ENCODE measurements at regions not wholly inside any gene's neighbourhood (a gene's known extent, or its start where the extent isn't known, plus 50 kb on each side); places are given as distances from the start of the nearest gene placed in this dataset.

GRCh38 chr18:56333146-56333545, 305.2 kb downstream of the TXNL1 start:
- TF ChIP-seq JUND (IDR thresholded peaks at IDR 0.05; ENCODE audit: low read depth), result no peak
- DNase-seq (ENCODE audit: low read depth in 1 of 2, low spot score in 1 of 2), result no peak
- in situ Hi-C loops (cut with HindIII; ENCODE audit: low pct_unique_long_range_greater_than_20kb, low sequenced_read_pairs), result no loop called here

GRCh38 chr18:56332371-56332770, 306.0 kb downstream of the TXNL1 start:
- TF ChIP-seq JUND (IDR thresholded peaks at IDR 0.05; ENCODE audit: low read depth), result no peak
- in situ Hi-C loops (cut with HindIII; ENCODE audit: low pct_unique_long_range_greater_than_20kb, low sequenced_read_pairs), result no loop called here

DNA sequence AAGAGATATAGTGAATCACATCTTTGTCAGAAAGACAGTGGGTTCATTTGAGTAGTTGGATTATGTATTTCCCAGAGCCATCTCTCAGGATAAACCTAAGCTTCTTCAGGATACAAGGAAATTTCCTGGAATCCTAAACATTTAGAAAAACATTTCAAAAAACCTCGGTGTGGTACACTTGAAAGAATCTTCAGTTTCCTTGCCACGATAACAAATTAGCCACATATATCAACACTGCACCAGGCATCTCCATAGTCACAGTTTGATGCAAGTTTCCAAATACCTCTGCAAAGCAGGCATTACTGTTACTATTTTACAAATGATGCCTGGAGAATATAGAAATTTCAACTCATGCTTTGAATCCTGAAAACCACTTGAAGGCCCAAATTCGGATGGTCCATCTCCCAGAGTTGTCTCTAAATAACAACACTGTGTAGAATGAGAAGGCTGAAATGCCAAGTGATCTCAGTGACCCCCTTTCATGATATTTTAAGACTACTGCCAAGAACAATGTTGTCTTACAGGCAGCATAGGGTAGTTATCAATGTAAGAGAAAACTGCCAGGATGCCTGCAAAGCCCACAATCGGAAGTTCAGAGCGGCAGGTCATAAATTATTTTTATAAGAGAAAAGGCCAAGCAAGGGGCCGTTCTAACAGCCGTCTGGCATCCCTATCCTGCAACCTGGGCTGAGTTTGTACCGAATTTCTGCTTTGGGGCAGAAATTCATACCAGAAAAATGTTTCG, 307.9 kb downstream of the TXNL1 start:
- in situ Hi-C loops (cut with HindIII; ENCODE audit: low pct_unique_long_range_greater_than_20kb, low sequenced_read_pairs), result no loop called here
- DNase-seq (ENCODE audit: low read depth in 1 of 2, low spot score in 1 of 2), result no peak

More at GRCh38 chr18:56332371-56332770, 306.0 kb downstream of the TXNL1 start:
- DNase-seq (ENCODE audit: low read depth in 1 of 2, low spot score in 1 of 2), result no peak

GRCh38 chr18:56329536-56329935, 308.9 kb downstream of the TXNL1 start:
- no peak for DNase-seq (ENCODE audit: low read depth in 1 of 2, low spot score in 1 of 2)
- in situ Hi-C loops (cut with HindIII; ENCODE audit: low pct_unique_long_range_greater_than_20kb, low sequenced_read_pairs), result no loop called here

More for the DNA sequence above, 307.9 kb downstream of the TXNL1 start:
- TF ChIP-seq JUND (IDR thresholded peaks at IDR 0.05; ENCODE audit: low read depth), result no peak

DNA sequence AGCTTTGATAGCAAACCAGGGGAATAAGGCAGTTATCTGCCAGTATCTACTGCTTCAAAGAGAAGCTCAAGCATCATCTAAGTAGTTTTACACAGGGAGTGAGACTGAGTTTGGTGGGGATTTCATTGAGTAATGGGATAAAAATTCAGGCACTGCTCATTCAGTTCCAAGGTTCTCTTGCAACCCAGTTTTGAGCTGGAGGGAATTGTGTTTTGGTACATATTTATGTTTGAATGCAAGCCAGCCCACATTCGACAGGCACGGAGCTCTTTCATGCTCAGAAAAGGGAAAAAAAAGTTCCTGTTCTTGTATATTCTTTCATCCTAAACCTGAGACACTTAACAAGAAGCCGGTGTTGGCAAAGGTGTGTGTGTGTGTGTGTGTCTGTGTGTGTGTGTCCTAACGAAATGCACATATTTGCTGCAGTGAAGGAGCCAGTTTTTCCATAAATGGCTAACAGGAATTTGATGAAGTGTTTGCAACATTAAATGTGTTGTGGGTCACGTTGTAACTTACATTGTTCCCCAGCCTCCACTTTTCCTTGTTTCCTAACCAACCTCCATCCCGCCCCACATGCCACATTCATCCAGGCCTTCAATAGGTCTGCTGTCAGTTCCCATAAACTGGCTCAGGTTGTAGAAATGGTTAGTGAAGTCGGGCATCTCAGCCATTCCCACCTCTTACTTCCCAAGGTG, 311.1 kb downstream of the TXNL1 start:
- no peak for DNase-seq (ENCODE audit: low read depth in 1 of 2, low spot score in 1 of 2)
- TF ChIP-seq JUND (IDR thresholded peaks at IDR 0.05; ENCODE audit: low read depth), result no peak
- in situ Hi-C loops (cut with HindIII; ENCODE audit: low pct_unique_long_range_greater_than_20kb, low sequenced_read_pairs), result no loop called here

More at GRCh38 chr18:56329536-56329935, 308.9 kb downstream of the TXNL1 start:
- TF ChIP-seq JUND (IDR thresholded peaks at IDR 0.05; ENCODE audit: low read depth), result no peak

GRCh38 chr18:56326336-56327072, 311.9 kb downstream of the TXNL1 start:
- in situ Hi-C loops (cut with HindIII; ENCODE audit: low pct_unique_long_range_greater_than_20kb, low sequenced_read_pairs), result no loop called here
- no peak for DNase-seq (ENCODE audit: low read depth in 1 of 2, low spot score in 1 of 2)

DNA sequence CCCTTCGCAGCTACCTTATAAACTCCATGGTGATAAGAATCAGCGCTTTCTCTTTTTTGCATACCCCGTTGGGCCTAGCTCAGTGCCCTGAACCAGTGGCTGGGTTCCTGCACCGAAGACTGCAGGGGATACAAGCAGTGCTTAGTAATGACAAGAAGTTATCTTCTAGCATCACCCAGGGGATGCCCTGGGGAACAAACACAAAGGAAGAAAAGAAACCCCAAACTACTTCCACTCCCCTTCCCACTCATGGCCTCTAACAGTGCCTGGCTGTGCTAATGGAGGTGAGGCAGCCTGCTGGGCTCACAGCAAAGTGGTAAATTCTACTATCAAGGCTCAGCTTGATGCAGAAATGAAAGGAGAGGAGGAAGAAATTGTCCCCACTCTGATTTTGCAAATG, 314.7 kb downstream of the TXNL1 start:
- DNase-seq (ENCODE audit: low read depth in 1 of 2, low spot score in 1 of 2), result no peak

More at GRCh38 chr18:56326336-56327072, 311.9 kb downstream of the TXNL1 start:
- no peak for TF ChIP-seq JUND (IDR thresholded peaks at IDR 0.05; ENCODE audit: low read depth)

GRCh38 chr18:56322406-56322805, 316.0 kb downstream of the TXNL1 start:
- TF ChIP-seq JUND (IDR thresholded peaks at IDR 0.05; ENCODE audit: low read depth), result no peak
- no peak for DNase-seq (ENCODE audit: low read depth in 1 of 2, low spot score in 1 of 2)
- in situ Hi-C loops (cut with HindIII; ENCODE audit: low pct_unique_long_range_greater_than_20kb, low sequenced_read_pairs), result no loop called here

More for the DNA sequence above, 314.7 kb downstream of the TXNL1 start:
- in situ Hi-C loops (cut with HindIII; ENCODE audit: low pct_unique_long_range_greater_than_20kb, low sequenced_read_pairs), result no loop called here
- TF ChIP-seq JUND (IDR thresholded peaks at IDR 0.05; ENCODE audit: low read depth), result no peak

DNA sequence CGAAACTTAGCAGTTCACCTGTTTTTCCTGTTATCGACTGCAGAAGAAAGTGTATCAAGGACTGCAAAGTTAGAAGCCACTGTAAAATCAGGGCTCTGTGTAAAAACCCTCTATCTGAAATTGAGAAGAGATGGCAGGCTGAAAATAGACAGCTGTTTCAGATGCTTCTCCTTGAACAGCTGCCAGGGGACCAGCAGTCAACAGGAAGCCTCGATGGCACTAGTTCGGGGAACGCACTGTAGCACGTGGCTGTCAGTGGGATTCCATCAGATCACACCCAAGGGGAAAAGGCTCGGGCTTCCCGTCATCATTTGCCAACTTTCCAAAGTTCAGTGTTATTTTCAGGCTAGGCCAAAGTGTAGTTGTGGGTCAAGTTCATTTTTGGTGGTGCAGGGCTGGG, 316.9 kb downstream of the TXNL1 start:
- DNase-seq (ENCODE audit: low read depth in 1 of 2, low spot score in 1 of 2), result no peak
- TF ChIP-seq JUND (IDR thresholded peaks at IDR 0.05; ENCODE audit: low read depth), result no peak
- in situ Hi-C loops (cut with HindIII; ENCODE audit: low pct_unique_long_range_greater_than_20kb, low sequenced_read_pairs), result no loop called here

DNA sequence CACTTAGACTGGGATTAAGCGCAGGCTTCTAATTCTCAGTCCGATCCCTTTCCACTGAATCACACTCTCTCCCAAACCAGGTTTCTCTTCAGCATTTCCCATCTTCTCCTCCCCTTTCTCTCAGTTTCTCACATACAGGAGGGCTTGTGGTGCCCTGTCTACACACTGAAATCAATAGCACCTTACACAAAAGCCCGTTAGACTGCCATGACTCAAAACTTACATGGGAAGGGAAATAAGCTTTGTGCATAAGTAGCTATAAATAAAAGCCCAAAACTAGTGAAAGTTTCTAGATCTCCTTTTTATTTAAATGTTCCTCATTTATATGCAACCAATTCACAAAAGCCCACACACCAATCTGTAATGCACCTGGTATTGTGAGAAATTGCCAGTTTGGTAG, 318.4 kb downstream of the TXNL1 start:
- in situ Hi-C loops (cut with HindIII; ENCODE audit: low pct_unique_long_range_greater_than_20kb, low sequenced_read_pairs), result no loop called here
- no peak for TF ChIP-seq JUND (IDR thresholded peaks at IDR 0.05; ENCODE audit: low read depth)
- DNase-seq (ENCODE audit: low read depth in 1 of 2, low spot score in 1 of 2), result no peak

DNA sequence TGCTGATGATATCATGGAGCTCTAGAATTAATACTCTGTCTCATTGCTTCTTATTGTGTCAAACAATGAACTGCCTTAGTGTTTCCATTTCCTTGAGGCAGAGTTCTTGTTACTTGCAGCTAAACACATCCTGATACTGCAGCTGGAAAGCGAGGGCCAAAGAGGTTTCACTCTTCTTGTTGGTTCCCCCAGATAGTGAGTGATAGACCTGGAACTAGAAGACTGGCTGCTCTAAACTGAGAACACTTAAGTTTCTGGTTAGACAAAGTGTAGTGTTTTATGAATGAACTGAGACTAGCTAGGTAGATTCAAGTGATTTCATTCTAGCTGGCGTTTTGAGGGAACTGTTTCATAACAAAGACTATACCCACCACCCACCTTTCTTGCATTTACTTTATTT, 321.7 kb downstream of the TXNL1 start:
- in situ Hi-C loops (cut with HindIII; ENCODE audit: low pct_unique_long_range_greater_than_20kb, low sequenced_read_pairs), result no loop called here
- DNase-seq (ENCODE audit: low read depth in 1 of 2, low spot score in 1 of 2), result no peak
- no peak for TF ChIP-seq JUND (IDR thresholded peaks at IDR 0.05; ENCODE audit: low read depth)

DNA sequence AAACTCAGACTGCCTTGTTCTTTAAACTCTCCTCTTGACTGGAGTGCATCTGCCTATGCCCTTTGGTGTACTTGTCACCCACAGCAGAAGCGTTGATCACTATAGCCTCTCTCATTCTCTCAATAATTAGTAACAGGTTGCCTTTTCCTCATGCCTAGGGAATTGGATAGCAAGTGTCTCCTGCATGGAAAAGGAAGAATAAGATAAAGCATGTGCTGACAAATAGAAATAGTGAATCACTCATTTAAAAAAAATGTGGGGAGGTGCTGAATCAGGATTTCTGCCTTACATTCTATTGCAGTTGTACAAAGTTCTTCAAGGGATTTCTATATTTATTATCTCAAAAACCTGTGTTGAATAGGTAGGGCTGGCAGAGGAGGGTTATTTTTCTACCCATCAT, 323.0 kb downstream of the TXNL1 start:
- in situ Hi-C loops (cut with HindIII; ENCODE audit: low pct_unique_long_range_greater_than_20kb, low sequenced_read_pairs), result no loop called here
- DNase-seq (ENCODE audit: low read depth in 1 of 2, low spot score in 1 of 2), result no peak
- TF ChIP-seq JUND (IDR thresholded peaks at IDR 0.05; ENCODE audit: low read depth), result no peak

DNA sequence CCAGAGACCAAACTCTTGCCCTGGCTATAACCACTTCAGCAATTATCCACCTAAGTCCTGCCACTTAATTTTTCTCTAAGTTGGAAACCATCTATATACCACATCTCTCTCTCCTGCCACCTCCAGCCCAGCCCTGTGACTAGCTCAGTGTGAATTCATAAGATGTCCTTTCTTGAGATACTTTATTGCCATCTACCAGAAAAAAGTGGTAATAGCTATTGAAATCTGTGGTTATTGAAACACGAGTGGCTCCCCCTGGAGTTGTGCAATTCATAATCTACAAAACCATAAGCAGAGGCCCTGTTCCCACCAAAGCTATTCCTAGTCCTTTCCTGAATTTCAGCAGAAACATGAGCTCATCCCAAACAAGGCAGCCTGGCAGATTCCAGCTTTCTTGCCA, 324.0 kb downstream of the TXNL1 start:
- DNase-seq (ENCODE audit: low read depth in 1 of 2, low spot score in 1 of 2), result peak in 1 of 2 experiments; percentile 13
- no peak for TF ChIP-seq JUND (IDR thresholded peaks at IDR 0.05; ENCODE audit: low read depth)
- in situ Hi-C loops (cut with HindIII; ENCODE audit: low pct_unique_long_range_greater_than_20kb, low sequenced_read_pairs), result no loop called here
